Loucy (cell line): ENCODE measurements at regions not wholly inside any gene's neighbourhood (a gene's known extent, or its start where the extent isn't known, plus 50 kb on each side); places are given as distances from the start of the nearest gene placed in this dataset.

Experiments
- CTCF ChIP-seq: fragments of 200-600 bp; sonication (generic); conservative IDR thresholded peaks from 2 replicates; pipeline ENCODE4 v1.5.1; 2014; ENCODE audit warnings: mild to moderate bottlenecking, antibody characterized with exemption, low read length
- EZH2phosphoT487 ChIP-seq: fragments of 200-600 bp; IDR thresholded peaks from 2 replicates; pipeline ENCODE4 v1.6.1; 2018; ENCODE audit warnings: antibody characterized with exemption, mild to moderate bottlenecking, moderate library complexity, borderline replicate concordance

GRCh38 chr11:19656140-19656541 lies 56.5 kb upstream of the NAV2 start:
- 0 out of 2 replicates have a peak, but pooled peaks have one; percentile 10 for TF ChIP-seq CTCF
- no peak for TF ChIP-seq EZH2phosphoT487
